Chondrocyte (in vitro differentiated cells): ENCODE measurements at regions not wholly inside any gene's neighbourhood (a gene's known extent, or its start where the extent isn't known, plus 50 kb on each side); places are given as distances from the start of the nearest gene placed in this dataset.

Experiments
- DNase-seq: peaks from one replicate; pipeline ENCODE4 v3.0.0; 2021; ENCODE audit warnings: mixed read lengths, low spot score
- H3K27ac Mint-ChIP-seq: one replicate; pipeline ENCODE4 v1.8.0; 2021; ENCODE audit warnings: mild to moderate bottlenecking, moderate library complexity, mixed read lengths; ENCODE audit not compliant: unreplicated experiment
- H3K27me3 Mint-ChIP-seq: 2 replicates; pipeline ENCODE4 v1.8.0; 2021; ENCODE audit warnings: low read depth, mixed read lengths
- H3K36me3 Mint-ChIP-seq: 2 replicates; pipeline ENCODE4 v1.8.0; 2021; ENCODE audit warnings: low read depth, mixed read lengths
- H3K4me1 Mint-ChIP-seq: 2 replicates; pipeline ENCODE4 v1.8.0; 2021; ENCODE audit warnings: low read depth, mild to moderate bottlenecking, mixed read lengths
- H3K4me3 Mint-ChIP-seq: one replicate; pipeline ENCODE4 v1.8.0; 2021; ENCODE audit warnings: mild to moderate bottlenecking, moderate library complexity, mixed read lengths; ENCODE audit not compliant: unreplicated experiment
- H3K9me3 Mint-ChIP-seq: 2 replicates; pipeline ENCODE4 v1.8.0; 2021; ENCODE audit warnings: low read depth, mixed read lengths
- CTCF ChIP-seq: fragments of 200-600 bp; sonication (generic); IDR thresholded peaks from 2 replicates; pipeline ENCODE4 v1.5.0; 2021; ENCODE audit warnings: antibody characterized with exemption, mild to moderate bottlenecking, moderate library complexity

- no peak for DNase-seq
- Mint-ChIP-seq H3K36me3 (no peaks in the 10 kb centered on the region), H3K9me3 (no peaks in the 10 kb centered on the region), H3K4me1 (no peaks in the 10 kb centered on the region), H3K27me3 (no peaks in the 10 kb centered on the region), H3K27ac (no peak overlapping the region), H3K4me3 (no peak overlapping the region)
- no peak for TF ChIP-seq CTCF
Measured at GRCh38 chr11:26072614-26073153, 259.2 kb upstream of the ANO3 start.

- Mint-ChIP-seq H3K4me1 (no peaks in the 10 kb centered on the region), H3K9me3 (no peaks in the 10 kb centered on the region)
Measured at GRCh38 chr11:26073646-26074045, 258.3 kb upstream of the ANO3 start.

GRCh38 chr11:26076233-26076990 lies 255.5 kb upstream of the ANO3 start:
- Mint-ChIP-seq H3K9me3 (no peaks in the 10 kb centered on the region), H3K4me3 (no peak overlapping the region), H3K4me1 (no peaks in the 10 kb centered on the region), H3K36me3 (no peaks in the 10 kb centered on the region), H3K27ac (no peak overlapping the region), H3K27me3 (no peaks in the 10 kb centered on the region)
- TF ChIP-seq CTCF, result no peak
- no peak for DNase-seq

More at GRCh38 chr11:26073646-26074045, 258.3 kb upstream of the ANO3 start:
- Mint-ChIP-seq H3K4me3 (no peak overlapping the region), H3K27ac (no peak overlapping the region), H3K36me3 (no peaks in the 10 kb centered on the region), H3K27me3 (no peaks in the 10 kb centered on the region)
- no peak for TF ChIP-seq CTCF
- DNase-seq, result no peak

GRCh38 chr11:26078231-26078821 lies 253.6 kb upstream of the ANO3 start:
- no peak overlapping the region for H3K27ac Mint-ChIP-seq
- no peak overlapping the region for H3K4me3 Mint-ChIP-seq
- no peak for TF ChIP-seq CTCF
- H3K27me3 Mint-ChIP-seq, result no peaks in the 10 kb centered on the region
- no peaks in the 10 kb centered on the region for H3K36me3 Mint-ChIP-seq
- H3K9me3 Mint-ChIP-seq, result no peaks in the 10 kb centered on the region
- DNase-seq, result no peak
- no peaks in the 10 kb centered on the region for H3K4me1 Mint-ChIP-seq

GRCh38 chr11:26084313-26084712 lies 247.6 kb upstream of the ANO3 start:
- no peak for TF ChIP-seq CTCF
- no peaks in the 10 kb centered on the region for H3K4me1 Mint-ChIP-seq
- H3K9me3 Mint-ChIP-seq, result no peaks in the 10 kb centered on the region
- H3K27ac Mint-ChIP-seq, result no peak overlapping the region
- H3K36me3 Mint-ChIP-seq, result no peaks in the 10 kb centered on the region
- H3K4me3 Mint-ChIP-seq, result no peak overlapping the region
- no peak for DNase-seq
- no peaks in the 10 kb centered on the region for H3K27me3 Mint-ChIP-seq
